ENCODE measurements at regions not wholly inside any gene's neighbourhood (a gene's known extent, or its start where the extent isn't known, plus 50 kb on each side); places are given as distances from the start of the nearest gene placed in this dataset.

DNA sequence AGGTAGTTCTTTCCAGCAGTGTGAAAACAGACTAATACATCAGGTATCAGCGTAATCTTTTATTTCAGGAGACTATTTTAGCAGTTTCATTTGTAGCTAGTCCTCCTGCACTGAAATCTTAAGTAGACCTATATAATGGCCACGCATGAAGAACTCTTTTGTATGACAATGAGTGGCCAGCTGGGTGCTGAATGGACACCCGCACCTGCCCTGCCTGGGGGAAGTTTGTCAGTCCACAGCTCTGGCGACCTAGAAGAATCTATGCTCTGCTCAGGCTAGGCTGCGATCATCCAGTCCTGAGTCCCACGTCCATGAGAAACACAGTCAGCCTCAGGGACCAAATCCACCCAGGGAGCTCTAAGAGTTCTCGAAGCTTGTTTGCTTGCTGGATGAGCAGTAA lies 709.2 kb upstream of the ID2 start:
- no peak for TF ChIP-seq ZNF274 (IDR thresholded peaks at IDR 0.05; ENCODE audit: low read depth, low read length)
- TF ChIP-seq YY1 (IDR thresholded peaks at IDR 0.05; ENCODE audit: insufficient read depth, insufficient read length) = no peak

All from NT2/D1 (cell line).